Neuronal stem cell (in vitro differentiated cells): ENCODE measurements at regions not wholly inside any gene's neighbourhood (a gene's known extent, or its start where the extent isn't known, plus 50 kb on each side); places are given as distances from the start of the nearest gene placed in this dataset.

Experiments
- DNase-seq: peaks from one replicate; pipeline ENCODE4 v3.0.0-alpha.2; 2013; ENCODE audit warnings: low spot score
- H2AFZ ChIP-seq: one replicate; pipeline ENCODE4 v1.6.1; 2013; ENCODE audit warnings: mild to moderate bottlenecking, low read length, inconsistent platforms
- H2AK5ac ChIP-seq: 2 replicates; pipeline ENCODE4 v1.6.1; 2013; ENCODE audit warnings: low read depth, mild to moderate bottlenecking, inconsistent platforms, low read length, moderate library complexity, mixed read lengths
- H2BK120ac ChIP-seq: 2 replicates; pipeline ENCODE4 v1.6.1; 2013; ENCODE audit warnings: low read depth, mild to moderate bottlenecking, inconsistent platforms, low read length, moderate library complexity, mixed read lengths
- H2BK12ac ChIP-seq: one replicate; pipeline ENCODE4 v1.6.1; 2013; ENCODE audit warnings: low read length, inconsistent platforms
- H2BK15ac ChIP-seq: 2 replicates; pipeline ENCODE4 v1.6.1; 2013; ENCODE audit warnings: mild to moderate bottlenecking, low read length, inconsistent platforms, mixed read lengths
- H2BK5ac ChIP-seq: one replicate; pipeline ENCODE4 v1.6.1; 2013; ENCODE audit warnings: inconsistent platforms, mild to moderate bottlenecking, low read length, moderate library complexity
- H3K14ac ChIP-seq: one replicate; pipeline ENCODE4 v1.6.1; 2013; ENCODE audit warnings: low read length, inconsistent platforms
- H3K18ac ChIP-seq: 2 replicates; pipeline ENCODE4 v1.6.1; 2013; ENCODE audit warnings: low read length, inconsistent platforms
- H3K23ac ChIP-seq: 2 replicates; pipeline ENCODE4 v1.6.1; 2013; ENCODE audit warnings: low read depth, mild to moderate bottlenecking, mixed read lengths, low read length, inconsistent platforms; ENCODE audit not compliant: poor library complexity
- H3K27ac ChIP-seq: replicated peaks from 3 replicates; pipeline ENCODE4 v1.5.1; 2013; ENCODE audit warnings: low read length, inconsistent platforms
- H3K27me3 ChIP-seq, 3 experiments: 2 replicates each; pipeline ENCODE4 v1.6.1; 2013; ENCODE audit warnings: low read length in 3 of 3, mild to moderate bottlenecking in 2 of 3, inconsistent platforms in 1 of 3, low read depth in 1 of 3, mixed read lengths in 1 of 3, moderate library complexity in 1 of 3; ENCODE audit not compliant: control insufficient read depth in 3 of 3, insufficient read depth in 3 of 3
- H3K36me3 ChIP-seq, 2 donors: replicated peaks in 1 of 2; 2 replicates each; pipeline ENCODE4 v1.6.1; 2013; ENCODE audit warnings: low read length in 2 of 2; ENCODE audit not compliant: control insufficient read depth in 2 of 2, insufficient read depth in 2 of 2
- H3K4ac ChIP-seq: 2 replicates; pipeline ENCODE4 v1.6.1; 2013; ENCODE audit warnings: inconsistent platforms, mild to moderate bottlenecking, low read length, moderate library complexity
- H3K4me1 ChIP-seq, 2 donors: 1 replicate in 1 of 2; 2 replicates in 1 of 2; pipeline ENCODE4 v1.6.1; 2013; ENCODE audit warnings: low read length in 2 of 2, low read depth in 1 of 2; ENCODE audit not compliant: control insufficient read depth in 2 of 2, insufficient read depth in 1 of 2
- H3K4me2 ChIP-seq: one replicate; pipeline ENCODE4 v1.6.1; 2013; ENCODE audit warnings: mild to moderate bottlenecking, low read length, inconsistent platforms; ENCODE audit not compliant: insufficient read depth, poor library complexity, severe bottlenecking
- H3K4me3 ChIP-seq, 2 donors: 2 replicates each; pipeline ENCODE4 v1.5.1; 2013; ENCODE audit warnings: low read length in 2 of 2, mild to moderate bottlenecking in 2 of 2, inconsistent platforms in 1 of 2, moderate library complexity in 1 of 2
- H3K79me1 ChIP-seq: one replicate; pipeline ENCODE4 v1.6.1; 2013; ENCODE audit warnings: low read depth, mild to moderate bottlenecking, inconsistent platforms, low read length, moderate library complexity
- H3K9ac ChIP-seq: one replicate; pipeline ENCODE4 v1.6.1; 2013; ENCODE audit warnings: mild to moderate bottlenecking, low read depth, low read length, inconsistent platforms; ENCODE audit not compliant: poor library complexity
- H3K9me3 ChIP-seq, 2 donors: replicated peaks in 1 of 2; 2 replicates each; pipeline versions ENCODE3 to v1.6.1; 2013; ENCODE audit warnings: low read length in 2 of 2, mild to moderate bottlenecking in 2 of 2, inconsistent platforms in 1 of 2, low read depth in 1 of 2, mixed read lengths in 1 of 2, moderate library complexity in 1 of 2; ENCODE audit not compliant: control insufficient read depth in 2 of 2, insufficient read depth in 1 of 2
- H4K8ac ChIP-seq: one replicate; pipeline ENCODE4 v1.6.1; 2013; ENCODE audit warnings: low read depth, mild to moderate bottlenecking, inconsistent platforms, low read length, moderate library complexity
- H4K91ac ChIP-seq: one replicate; pipeline ENCODE4 v1.6.1; 2013; ENCODE audit warnings: low read length, low read depth, mild to moderate bottlenecking, inconsistent platforms; ENCODE audit not compliant: poor library complexity
- WGBS, 2 donors: extraction: QIAGEN DNeasy Blood & Tissue Kit; methylation state at CpG; one replicate each; pipeline ENCODE4 v1.1.7; 2013; ENCODE audit warnings: missing lambda C conversion rate in 2 of 2, mixed read lengths in 1 of 2; ENCODE audit not compliant: insufficient read length in 2 of 2, insufficient replicate concordance in 1 of 2; ENCODE audit errors: extremely low coverage in 2 of 2; 5-methylcytosine and 5-hydroxymethylcytosine counted together

DNA sequence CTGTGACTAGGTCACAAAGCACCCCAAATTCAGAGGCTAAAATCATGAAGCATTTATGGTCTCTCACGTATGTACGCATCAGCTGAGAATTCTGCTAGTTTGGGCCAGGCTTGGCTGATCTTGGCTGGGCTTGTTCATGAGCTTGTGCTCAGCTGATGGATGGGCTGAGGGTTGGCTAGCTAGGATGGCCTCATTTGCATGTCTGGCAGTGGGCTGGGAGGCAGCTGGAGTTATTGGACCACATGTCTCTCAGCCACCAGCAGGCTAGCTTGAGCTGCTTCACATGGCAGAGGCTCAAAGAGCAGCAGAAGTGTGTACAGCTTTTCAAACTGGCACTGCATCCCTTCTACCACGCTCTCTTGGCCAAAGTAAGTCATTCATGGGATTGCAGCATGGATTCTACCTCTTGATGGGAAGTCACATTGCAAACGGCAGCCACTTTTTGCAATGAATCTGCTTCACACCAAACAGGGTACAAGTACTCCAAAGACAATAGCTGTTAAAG is 770.3 kb downstream of the TYW1 start:
- H3K9ac ChIP-seq: no peak overlapping the region
- H3K18ac ChIP-seq: no peak overlapping the region
- H3K4me1 ChIP-seq: no peaks in the 10 kb centered on the region
- no peak overlapping the region for H2BK12ac ChIP-seq
- no peak overlapping the region for H3K4ac ChIP-seq
- H2BK120ac ChIP-seq: no peak overlapping the region
- H4K91ac ChIP-seq: no peak overlapping the region
- no peak overlapping the region for H2BK5ac ChIP-seq
- no peak overlapping the region for H3K4me2 ChIP-seq
- no peak overlapping the region for H2AFZ ChIP-seq
- no peaks in the 10 kb centered on the region for H3K79me1 ChIP-seq
- WGBS, 2 donors: no CpG with 5 or more reads among the region's 4 CpGs
- DNase-seq: no peak
- H3K23ac ChIP-seq: no peak overlapping the region
- peaks cover 0 to 2% of the 10 kb centered on the region in 2 donors for H3K9me3 ChIP-seq
- H3K4me3 ChIP-seq: no peak overlapping the region
- H2AK5ac ChIP-seq: no peak overlapping the region
- no peak overlapping the region for H3K27ac ChIP-seq
- no peaks in the 10 kb centered on the region for H3K36me3 ChIP-seq
- H4K8ac ChIP-seq: no peak overlapping the region
- H3K27me3 ChIP-seq: no peaks in the 10 kb centered on the region
- H3K14ac ChIP-seq: no peak overlapping the region
- no peak overlapping the region for H2BK15ac ChIP-seq

DNA sequence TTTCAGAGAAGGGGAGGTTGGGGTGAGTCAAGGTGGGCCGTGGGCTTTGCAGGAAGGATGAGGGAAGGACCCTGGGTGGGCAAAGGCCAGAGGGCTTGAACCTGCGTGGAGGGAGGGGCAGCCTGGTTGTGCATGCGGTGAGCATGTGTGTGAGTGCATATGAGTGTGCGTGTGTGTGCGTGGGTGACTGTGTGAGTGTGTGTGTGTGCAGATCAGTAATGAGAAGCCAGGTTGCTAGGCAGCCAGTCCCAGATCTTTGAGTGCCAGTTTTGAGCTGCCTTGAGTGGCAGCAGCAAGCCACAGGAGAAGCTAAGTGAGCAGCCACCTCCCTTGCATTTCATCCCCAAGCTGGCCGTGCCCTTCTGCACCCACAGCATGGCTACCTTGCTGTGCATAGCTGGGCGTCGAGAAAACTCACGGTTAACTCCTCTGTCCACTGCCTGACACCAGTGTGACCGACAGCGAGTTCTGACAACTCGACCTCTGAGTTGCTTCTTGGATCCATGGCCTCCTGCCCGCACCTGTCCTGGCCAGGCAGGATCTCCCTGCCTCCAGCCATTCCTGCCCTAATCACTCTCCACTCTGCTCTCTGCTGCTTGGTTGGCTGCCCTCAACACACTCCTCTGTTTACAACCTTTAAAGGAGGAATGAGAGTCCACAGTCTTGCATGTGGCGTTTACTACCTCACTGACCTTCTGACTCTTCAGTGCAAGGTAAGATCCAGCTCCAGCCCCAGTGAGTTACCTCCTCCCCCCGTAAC is 775.4 kb downstream of the TYW1 start:
- peak overlapping the region; percentile 27 for H3K18ac ChIP-seq
- no peaks in the 10 kb centered on the region for H3K36me3 ChIP-seq
- no peaks in the 10 kb centered on the region for H3K4me1 ChIP-seq
- H3K9ac ChIP-seq: no peak overlapping the region
- no peak overlapping the region for H3K27ac ChIP-seq
- no peak overlapping the region for H3K14ac ChIP-seq
- H4K8ac ChIP-seq: no peak overlapping the region
- no peak overlapping the region for H2BK5ac ChIP-seq
- H3K9me3 ChIP-seq: no peaks in the 10 kb centered on the region
- no peak overlapping the region for H2BK12ac ChIP-seq
- no CpG with 5 or more reads among the region's 15 CpGs for WGBS, 2 donors
- no peaks in the 10 kb centered on the region for H3K79me1 ChIP-seq
- DNase-seq: no peak
- no peak overlapping the region for H3K4ac ChIP-seq
- H2AFZ ChIP-seq: no peak overlapping the region
- no peak overlapping the region for H2AK5ac ChIP-seq
- no peak overlapping the region for H3K23ac ChIP-seq
- no peak overlapping the region for H3K4me2 ChIP-seq
- no peak overlapping the region for H2BK120ac ChIP-seq
- H3K4me3 ChIP-seq: no peak overlapping the region
- peak overlapping the region; percentile 9 for H2BK15ac ChIP-seq
- H3K27me3 ChIP-seq: no peaks in the 10 kb centered on the region
- H4K91ac ChIP-seq: no peak overlapping the region

DNA sequence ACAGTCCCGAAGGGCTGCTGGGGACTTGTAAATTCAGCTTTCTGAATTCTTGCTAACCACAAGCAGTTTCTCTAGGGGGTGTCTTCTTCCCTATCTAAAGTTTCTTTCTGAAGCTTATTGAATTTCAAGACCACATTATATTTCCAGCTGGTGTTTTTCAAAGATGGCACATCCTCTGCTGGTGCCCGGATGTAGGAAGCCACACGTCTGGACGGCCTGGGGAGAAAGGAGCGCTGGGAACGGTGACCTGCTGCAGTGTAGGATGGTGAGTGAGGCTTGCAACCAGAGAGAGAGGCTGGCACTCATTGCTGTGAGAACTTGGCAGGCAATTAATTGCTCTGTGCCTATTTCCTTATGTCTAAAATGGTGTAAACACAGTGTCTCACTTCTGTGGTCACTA is 776.4 kb downstream of the TYW1 start:
- Histone ChIP-seq H2BK5ac (no peak overlapping the region), H3K18ac (no peak overlapping the region), H2BK15ac (no peak overlapping the region), H3K14ac (no peak overlapping the region), H3K9me3 (no peaks in the 10 kb centered on the region), H3K4ac (no peak overlapping the region), H3K79me1 (no peaks in the 10 kb centered on the region), H2BK120ac (no peak overlapping the region), H3K23ac (no peak overlapping the region), H2AK5ac (no peak overlapping the region), H3K9ac (no peak overlapping the region), H3K36me3 (no peaks in the 10 kb centered on the region), H2BK12ac (no peak overlapping the region), H3K27ac (no peak overlapping the region), H3K4me2 (no peak overlapping the region), H3K4me1 (no peaks in the 10 kb centered on the region), H4K8ac (no peak overlapping the region), H3K4me3 (no peak overlapping the region), H2AFZ (no peak overlapping the region), H3K27me3 (no peaks in the 10 kb centered on the region), H4K91ac (no peak overlapping the region)
- no CpG with 5 or more reads among the region's 6 CpGs for WGBS, 2 donors
- DNase-seq: no peak

DNA sequence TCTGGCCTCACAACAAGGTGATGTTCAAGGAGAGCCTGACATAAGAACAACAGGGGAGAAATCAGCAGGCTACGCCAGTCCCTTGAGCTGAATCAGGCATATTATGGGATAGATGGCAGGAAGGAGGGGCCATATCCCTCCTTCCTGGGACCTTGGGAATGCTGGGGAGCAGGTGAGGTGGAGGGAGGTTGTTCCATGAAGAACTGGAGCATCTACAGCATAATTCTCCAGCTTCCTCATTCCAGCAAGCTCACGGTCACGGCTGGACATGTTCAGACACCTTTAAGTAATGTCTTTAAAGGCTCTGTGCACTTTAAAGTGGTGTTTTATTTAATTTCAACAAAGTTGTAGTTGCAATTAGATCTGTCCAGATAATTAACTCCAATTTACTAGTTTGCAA is 780.5 kb downstream of the TYW1 start:
- H3K14ac ChIP-seq: no peak overlapping the region
- DNase-seq: no peak
- no peak overlapping the region for H2BK5ac ChIP-seq
- H2BK120ac ChIP-seq: no peak overlapping the region
- H3K4me3 ChIP-seq: no peak overlapping the region
- no peak overlapping the region for H2AFZ ChIP-seq
- H3K36me3 ChIP-seq: no peaks in the 10 kb centered on the region
- no peak overlapping the region for H3K23ac ChIP-seq
- no peaks in the 10 kb centered on the region for H3K79me1 ChIP-seq
- WGBS, 2 donors: no CpG with 5 or more reads among the region's 3 CpGs
- H4K8ac ChIP-seq: no peak overlapping the region
- H4K91ac ChIP-seq: no peak overlapping the region
- no peak overlapping the region for H2BK15ac ChIP-seq
- no peak overlapping the region for H3K18ac ChIP-seq
- H2AK5ac ChIP-seq: no peak overlapping the region
- H3K4ac ChIP-seq: no peak overlapping the region
- no peak overlapping the region for H2BK12ac ChIP-seq
- H3K27me3 ChIP-seq: no peaks in the 10 kb centered on the region
- no peaks in the 10 kb centered on the region for H3K9me3 ChIP-seq
- H3K9ac ChIP-seq: no peak overlapping the region
- H3K4me2 ChIP-seq: no peak overlapping the region
- H3K27ac ChIP-seq: no peak overlapping the region
- H3K4me1 ChIP-seq: no peaks in the 10 kb centered on the region
